IMR-90 (cell line): ENCODE measurements at regions not wholly inside any gene's neighbourhood (a gene's known extent, or its start where the extent isn't known, plus 50 kb on each side); places are given as distances from the start of the nearest gene placed in this dataset.

Experiments
- ATAC-seq: fragments of 200-7000 bp; cut with Tn5 transposase; 2 replicates; pipeline ENCODE4 v1.9.1; 2020; ENCODE audit warnings: low read depth, mild to moderate bottlenecking, moderate library complexity
- BruUV-seq: library from RNA; stranded (reverse); fragments of 400-500 nt; replicated peaks from 2 replicates; lab custom pipeline; 2021; lab: Mats Ljungman, UMichigan
- CTCF ChIA-PET: fragments of 300-600 bp; formaldehyde crosslinking; extraction: SDS; loops from one replicate; lab custom pipeline; 2021; ENCODE audit warnings: antibody characterized with exemption; lab: Yijun Ruan, JAX
- POLR2A ChIA-PET: fragments of 300-600 bp; sonication (Branson Sonifier 250); formaldehyde crosslinking; loops from one replicate; lab custom pipeline; 2022; ENCODE audit warnings: antibody characterized with exemption; ENCODE audit not compliant: unreplicated experiment; lab: Charles Lee
- DNase-seq: peaks from one replicate; pipeline ENCODE4 v3.0.0; 2013
- H2AFZ ChIP-seq: replicated peaks from 2 replicates; pipeline ENCODE3; 2013; ENCODE audit warnings: low read length, mild to moderate bottlenecking; ENCODE audit not compliant: poor library complexity
- H2AK5ac ChIP-seq: 2 replicates; pipeline ENCODE4 v1.6.1; 2013; ENCODE audit warnings: low read depth, low read length, inconsistent platforms
- H2AK9ac ChIP-seq: replicated peaks from 2 replicates; pipeline ENCODE3; 2013; ENCODE audit warnings: mild to moderate bottlenecking, low read depth, low read length, moderate library complexity; ENCODE audit not compliant: poor library complexity
- H2BK120ac ChIP-seq: 2 replicates; pipeline ENCODE4 v1.6.1; 2013; ENCODE audit warnings: low read depth, low read length, inconsistent platforms
- H2BK15ac ChIP-seq: 3 replicates; pipeline ENCODE4 v1.6.1; 2013; ENCODE audit warnings: low read depth, low read length, inconsistent platforms
- H2BK20ac ChIP-seq: 2 replicates; pipeline ENCODE4 v1.6.1; 2013; ENCODE audit warnings: low read depth, mild to moderate bottlenecking, inconsistent platforms, low read length, moderate library complexity
- H2BK5ac ChIP-seq: 2 replicates; pipeline ENCODE4 v1.6.1; 2013; ENCODE audit warnings: mild to moderate bottlenecking, low read depth, low read length, inconsistent platforms; ENCODE audit not compliant: poor library complexity, severe bottlenecking
- H3K14ac ChIP-seq: replicated peaks from 2 replicates; pipeline ENCODE4 v1.6.1; 2013; ENCODE audit warnings: low read depth, low read length, inconsistent platforms
- H3K18ac ChIP-seq: 2 replicates; pipeline ENCODE4 v1.6.1; 2013; ENCODE audit warnings: low read depth, low read length, control low read depth
- H3K23ac ChIP-seq: 2 replicates; pipeline ENCODE4 v1.6.1; 2013; ENCODE audit warnings: low read depth, low read length, inconsistent platforms
- H3K27ac ChIP-seq: 2 replicates; pipeline ENCODE4 v1.5.1; 2013; ENCODE audit warnings: mild to moderate bottlenecking, control low read depth, low read length; ENCODE audit not compliant: insufficient read depth
- H3K27me3 ChIP-seq: 2 replicates; pipeline ENCODE4 v1.6.1; 2013; ENCODE audit warnings: low read length; ENCODE audit not compliant: control insufficient read depth, insufficient read depth
- H3K36me3 ChIP-seq: 2 replicates; pipeline ENCODE4 v1.6.1; 2013; ENCODE audit warnings: low read length, mixed read lengths; ENCODE audit not compliant: control insufficient read depth, insufficient read depth
- H3K4ac ChIP-seq: 2 replicates; pipeline ENCODE4 v1.6.1; 2013; ENCODE audit warnings: low read depth, low read length, inconsistent platforms
- H3K4me1 ChIP-seq: 2 replicates; pipeline ENCODE4 v1.6.1; 2013; ENCODE audit warnings: low read length, mixed read lengths; ENCODE audit not compliant: control insufficient read depth, insufficient read depth
- H3K4me2 ChIP-seq: 2 replicates; pipeline ENCODE4 v1.6.1; 2013; ENCODE audit warnings: low read depth, mild to moderate bottlenecking, control low read depth, low read length, moderate library complexity
- H3K4me3 ChIP-seq: 2 replicates; pipeline ENCODE4 v1.5.1; 2013; ENCODE audit warnings: low read depth, mild to moderate bottlenecking, control low read depth, low read length, moderate library complexity; ENCODE audit not compliant: insufficient read depth
- H3K56ac ChIP-seq: 2 replicates; pipeline ENCODE4 v1.6.1; 2013; ENCODE audit warnings: low read length, inconsistent platforms; ENCODE audit not compliant: insufficient read depth; ENCODE audit errors: extremely low read depth
- H3K79me1 ChIP-seq, 2 experiments: 2 replicates each; pipeline ENCODE4 v1.6.1; 2013; ENCODE audit warnings: low read length in 2 of 2, inconsistent platforms in 1 of 2, low read depth in 1 of 2
- H3K9ac ChIP-seq: 2 replicates; pipeline ENCODE4 v1.6.1; 2013; ENCODE audit warnings: low read depth, low read length, control low read depth
- H3K9me1 ChIP-seq: 2 replicates; pipeline ENCODE4 v1.6.1; 2013; ENCODE audit warnings: low read length, inconsistent platforms; ENCODE audit not compliant: insufficient read depth
- H3K9me3 ChIP-seq: 2 replicates; pipeline ENCODE4 v1.6.1; 2013; ENCODE audit warnings: low read length; ENCODE audit not compliant: control insufficient read depth, insufficient read depth
- H4K20me1 ChIP-seq: 2 replicates; pipeline ENCODE4 v1.6.1; 2013; ENCODE audit warnings: low read length, inconsistent platforms; ENCODE audit not compliant: insufficient read depth
- H4K5ac ChIP-seq: 2 replicates; pipeline ENCODE4 v1.6.1; 2013; ENCODE audit warnings: mild to moderate bottlenecking, low read depth, low read length, control low read depth
- H4K8ac ChIP-seq, 2 experiments: 2 replicates each; pipeline ENCODE4 v1.6.1; 2013; ENCODE audit warnings: low read depth in 2 of 2, low read length in 2 of 2, control low read depth in 1 of 2, inconsistent platforms in 1 of 2
- H4K91ac ChIP-seq: 2 replicates; pipeline ENCODE4 v1.6.1; 2013; ENCODE audit warnings: low read depth, low read length, inconsistent platforms; ENCODE audit not compliant: insufficient read depth
- BHLHE40 ChIP-seq: fragments of 150-350 bp; IDR thresholded peaks from 2 replicates; pipeline ENCODE4 v1.6.1; 2016; ENCODE audit warnings: mild to moderate bottlenecking, low read depth, low read length
- CEBPB ChIP-seq: IDR thresholded peaks from 2 replicates; pipeline ENCODE4 v1.6.1; 2012; ENCODE audit warnings: low read depth, low read length, improper control_type of control experiment
- CHD1 ChIP-seq: IDR thresholded peaks from 2 replicates; pipeline ENCODE4 v1.6.1; 2012; ENCODE audit warnings: low read depth, low read length, improper control_type of control experiment
- CTCF ChIP-seq: conservative IDR thresholded peaks from 2 replicates; pipeline ENCODE4 v1.5.1; 2012; ENCODE audit warnings: mild to moderate bottlenecking, low read depth, low read length, improper control_type of control experiment
- ELK1 ChIP-seq: fragments of 150-350 bp; IDR thresholded peaks from 2 replicates; pipeline ENCODE4 v1.6.1; 2016; ENCODE audit warnings: low read depth, mild to moderate bottlenecking, low read length, moderate library complexity, borderline replicate concordance
- FOS ChIP-seq: fragments of 150-350 bp; IDR thresholded peaks from 2 replicates; pipeline ENCODE4 v1.6.1; 2016; ENCODE audit warnings: low read depth, low read length
- MAFK ChIP-seq: IDR thresholded peaks from 2 replicates; pipeline ENCODE4 v1.6.1; 2012; ENCODE audit warnings: low read depth, low read length, improper control_type of control experiment
- MAZ ChIP-seq: IDR thresholded peaks from 2 replicates; pipeline ENCODE4 v1.6.1; 2012; ENCODE audit warnings: low read depth, mild to moderate bottlenecking, low read length, improper control_type of control experiment, moderate library complexity, borderline replicate concordance
- MXI1 ChIP-seq: IDR thresholded peaks from 2 replicates; pipeline ENCODE4 v1.6.1; 2012; ENCODE audit warnings: low read depth, mild to moderate bottlenecking, low read length, moderate library complexity, borderline replicate concordance
- NFE2L2 ChIP-seq: fragments of 150-350 bp; IDR thresholded peaks from 2 replicates; pipeline ENCODE4 v1.6.1; 2016; ENCODE audit warnings: low read depth, mild to moderate bottlenecking, low read length
- POLR2A ChIP-seq: IDR thresholded peaks from 2 replicates; pipeline ENCODE4 v1.6.1; 2012; ENCODE audit warnings: mild to moderate bottlenecking, low read depth, low read length
- RAD21 ChIP-seq: IDR thresholded peaks from 2 replicates; pipeline ENCODE4 v1.6.1; 2012; ENCODE audit warnings: low read length, improper control_type of control experiment
- RCOR1 ChIP-seq: IDR thresholded peaks from 2 replicates; pipeline ENCODE4 v1.6.1; 2012; ENCODE audit warnings: mild to moderate bottlenecking, low read length, improper control_type of control experiment; ENCODE audit not compliant: insufficient replicate concordance
- RFX5 ChIP-seq: IDR thresholded peaks from 2 replicates; pipeline ENCODE4 v1.8.0; 2012; ENCODE audit warnings: low read depth, mild to moderate bottlenecking, low read length, moderate library complexity
- SMC3 ChIP-seq: fragments of 150-350 bp; IDR thresholded peaks from 2 replicates; pipeline ENCODE4 v1.6.1; 2016; ENCODE audit warnings: low read depth, mild to moderate bottlenecking, antibody characterized with exemption, low read length, moderate library complexity
- WGBS, 2 experiments: methylation state at CpG; one replicate each; pipeline versions ENCODE4 v1.1.5 to v1.1.7; 2013; ENCODE audit warnings: missing lambda C conversion rate in 2 of 2; ENCODE audit not compliant: insufficient read length in 1 of 2; ENCODE audit errors: extremely low coverage in 2 of 2; 5-methylcytosine and 5-hydroxymethylcytosine counted together
- dilution Hi-C: fragments of 300-500 bp; cut with HindIII; formaldehyde crosslinking; loops from one replicate; pipeline ENCODE4 v1.14.3; 2018; ENCODE audit warnings: low sequenced_read_pairs; ENCODE audit not compliant: unreplicated experiment
- in situ Hi-C: fragments of 300-500 bp; cut with MboI; formaldehyde crosslinking; loops from 3 replicates; pipeline ENCODE4 v1.14.3; 2019; ENCODE audit warnings: low sequenced_read_pairs, inconsistent platforms, mixed read lengths
- intact Hi-C: fragments of 100-400 bp; cut with micrococcal nuclease; formaldehyde crosslinking; loops from 2 replicates; pipeline ENCODE4 v1.10.0; 2022
- TF ChIP-seq, protein P1 (sequence below): fragments of 150-350 bp; IDR thresholded peaks from 2 replicates; pipeline ENCODE4 v1.6.1; 2017; ENCODE audit warnings: mild to moderate bottlenecking, antibody characterized with exemption, low read length, low read depth

GRCh38 chr13:38498271-38498670 is 148.6 kb downstream of the UFM1 start:
- ATAC-seq (no peak), DNase-seq (no peak)
- no peak overlapping the region for H3K18ac ChIP-seq
- no peak overlapping the region for H3K9ac ChIP-seq
- intact Hi-C loops (no loop called here), dilution Hi-C loops (no loop called here), in situ Hi-C loops (no loop called here)
- no peaks in the 10 kb centered on the region for H3K36me3 ChIP-seq
- no peak overlapping the region for H4K91ac ChIP-seq
- POLR2A ChIA-PET: no interaction called here
- H2AK9ac ChIP-seq: no peak overlapping the region
- H2BK120ac ChIP-seq: no peak overlapping the region
- no peak overlapping the region for H2AFZ ChIP-seq
- no TSS peak for BruUV-seq
- no peak overlapping the region for H2BK15ac ChIP-seq
- no peaks in the 10 kb centered on the region for H3K4me1 ChIP-seq
- no peak overlapping the region for H2AK5ac ChIP-seq
- CTCF ChIA-PET: no interaction called here
- no peak overlapping the region for H2BK5ac ChIP-seq
- H3K27ac ChIP-seq: no peak overlapping the region
- H4K20me1 ChIP-seq: no peaks in the 10 kb centered on the region
- no peak overlapping the region for H3K4ac ChIP-seq
- WGBS, 2 experiments: no CpG with 5 or more reads among the region's 5 CpGs
- H2BK20ac ChIP-seq: no peak overlapping the region
- no peak overlapping the region for H4K5ac ChIP-seq
- no peak overlapping the region for H3K4me2 ChIP-seq
- no peaks in the 10 kb centered on the region for H3K9me1 ChIP-seq
- TF ChIP-seq, protein P1, sequence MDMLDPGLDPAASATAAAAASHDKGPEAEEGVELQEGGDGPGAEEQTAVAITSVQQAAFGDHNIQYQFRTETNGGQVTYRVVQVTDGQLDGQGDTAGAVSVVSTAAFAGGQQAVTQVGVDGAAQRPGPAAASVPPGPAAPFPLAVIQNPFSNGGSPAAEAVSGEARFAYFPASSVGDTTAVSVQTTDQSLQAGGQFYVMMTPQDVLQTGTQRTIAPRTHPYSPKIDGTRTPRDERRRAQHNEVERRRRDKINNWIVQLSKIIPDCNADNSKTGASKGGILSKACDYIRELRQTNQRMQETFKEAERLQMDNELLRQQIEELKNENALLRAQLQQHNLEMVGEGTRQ: no peak
- no peak for TF ChIP-seq MAZ
- no peak for TF ChIP-seq SMC3
- no peak for TF ChIP-seq POLR2A
- no peak for TF ChIP-seq CTCF
- TF ChIP-seq RFX5: no peak
- TF ChIP-seq FOS: no peak
- TF ChIP-seq RCOR1: no peak
- no peak for TF ChIP-seq NFE2L2
- TF ChIP-seq MAFK: no peak
- no peak for TF ChIP-seq ELK1
- no peak for TF ChIP-seq CEBPB
- TF ChIP-seq BHLHE40: no peak
- no peak for TF ChIP-seq RAD21
- TF ChIP-seq MXI1: no peak
- no peak for TF ChIP-seq CHD1
- H3K23ac ChIP-seq: no peak overlapping the region
- H3K4me3 ChIP-seq: no peak overlapping the region
- no peak overlapping the region for H3K14ac ChIP-seq
- no peak overlapping the region for H3K56ac ChIP-seq
- no peaks in the 10 kb centered on the region for H3K79me1 ChIP-seq
- no peak overlapping the region for H4K8ac ChIP-seq
- H3K27me3 ChIP-seq: no peaks in the 10 kb centered on the region
- H3K9me3 ChIP-seq: no peaks in the 10 kb centered on the region
